Endothelial cell of umbilical vein (primary cell): ENCODE measurements at regions not wholly inside any gene's neighbourhood (a gene's known extent, or its start where the extent isn't known, plus 50 kb on each side); places are given as distances from the start of the nearest gene placed in this dataset.

Experiments
- BruUV-seq: library from RNA; stranded (reverse); fragments of 400-500 nt; replicated peaks from 2 replicates; lab custom pipeline; 2021; lab: Mats Ljungman, UMichigan
- CTCF ChIA-PET: fragments of 300-600, 350-600 bp; sonication (Branson Sonifier 250); formaldehyde crosslinking; loops from one replicate; lab custom pipeline; 2021; ENCODE audit warnings: antibody characterized with exemption, inconsistent platforms; lab: Charles Lee
- POLR2A ChIA-PET: fragments of 300-600, 350-600 bp; sonication (Branson Sonifier 250); formaldehyde crosslinking; loops from one replicate; lab custom pipeline; 2021; ENCODE audit warnings: antibody characterized with exemption, inconsistent platforms; lab: Charles Lee
- DNase-seq: peaks from one replicate; pipeline ENCODE4 v3.0.0-alpha.2; 2011; ENCODE audit warnings: low read depth, low spot score
- FAIRE-seq: peaks from 2 replicates; lab custom pipeline; 2011; peaks lifted over from hg19 to GRCh38; lab: Jason Lieb, UNC
- H2AFZ ChIP-seq: 2 replicates; pipeline ENCODE4 v1.6.0; 2012; ENCODE audit warnings: low read depth, low read length, control low read depth, inconsistent platforms
- H3K27ac ChIP-seq: 2 replicates; pipeline ENCODE4 v1.5.1; 2011; ENCODE audit warnings: low read depth, mild to moderate bottlenecking, control low read depth, low read length, moderate library complexity; ENCODE audit not compliant: insufficient read depth
- H3K27me3 ChIP-seq, 2 experiments: 2 replicates each; pipeline versions ENCODE4 v1.6.0 to v1.6.1; 2011; ENCODE audit warnings: low read length in 2 of 2, mixed read lengths in 1 of 2; ENCODE audit not compliant: control insufficient read depth in 2 of 2, insufficient read depth in 2 of 2
- H3K36me3 ChIP-seq, 2 experiments: 2 replicates in 1 of 2; 3 replicates in 1 of 2; pipeline ENCODE4 v1.5.1; 2011; ENCODE audit warnings: low read length in 2 of 2, mild to moderate bottlenecking in 1 of 2, moderate library complexity in 1 of 2; ENCODE audit not compliant: control insufficient read depth in 2 of 2, insufficient read depth in 2 of 2; ENCODE audit errors: extremely low read depth in 1 of 2
- H3K4me1 ChIP-seq: 3 replicates; pipeline ENCODE4 v1.5.1; 2011; ENCODE audit warnings: mild to moderate bottlenecking, low read length; ENCODE audit not compliant: control insufficient read depth, insufficient read depth; ENCODE audit errors: extremely low read depth
- H3K4me2 ChIP-seq: 2 replicates; pipeline ENCODE4 v1.6.1; 2011; ENCODE audit warnings: low read length, control low read depth, mixed read lengths; ENCODE audit not compliant: insufficient read depth
- H3K4me3 ChIP-seq, 3 experiments: fragments of 200-600 bp in 1 of 3; sonication (generic), shearing (Covaris generic) in 1 of 3; replicated peaks in 1 of 3; 2 replicates each; pipeline ENCODE4 v1.5.1; 2011 to 2016; ENCODE audit warnings: control low read depth in 3 of 3, low read length in 3 of 3, mild to moderate bottlenecking in 2 of 3, inconsistent platforms in 1 of 3, low read depth in 1 of 3, moderate library complexity in 1 of 3; ENCODE audit not compliant: insufficient read depth in 1 of 3
- H3K79me2 ChIP-seq: 2 replicates; pipeline ENCODE4 v1.6.0; 2012; ENCODE audit warnings: low read length, inconsistent platforms; ENCODE audit not compliant: control insufficient read depth, insufficient read depth
- H3K9ac ChIP-seq: replicated peaks from 2 replicates; pipeline ENCODE3; 2011; ENCODE audit warnings: low read length, control low read depth; ENCODE audit not compliant: insufficient read depth; ENCODE audit errors: extremely low read depth
- H3K9me1 ChIP-seq: replicated peaks from 3 replicates; pipeline ENCODE4 v1.6.0; 2011; ENCODE audit warnings: mild to moderate bottlenecking, low read length; ENCODE audit not compliant: control insufficient read depth, insufficient read depth; ENCODE audit errors: extremely low read depth
- H3K9me3 ChIP-seq: replicated peaks from 2 replicates; pipeline ENCODE4 v1.5.1; 2012; ENCODE audit warnings: low read length, inconsistent platforms; ENCODE audit not compliant: control insufficient read depth, insufficient read depth
- H4K20me1 ChIP-seq: replicated peaks from 2 replicates; pipeline ENCODE3; 2011; ENCODE audit warnings: mild to moderate bottlenecking, low read length; ENCODE audit not compliant: control insufficient read depth, insufficient read depth; ENCODE audit errors: extremely low read depth
- EZH2 ChIP-seq: IDR thresholded peaks from 2 replicates; pipeline ENCODE4 v1.6.1; 2012; ENCODE audit warnings: borderline replicate concordance, low read depth, mild to moderate bottlenecking, moderate library complexity, low read length, inconsistent platforms; ENCODE audit not compliant: severe bottlenecking
- FOS ChIP-seq: IDR thresholded peaks from 2 replicates; pipeline ENCODE4 v1.6.1; 2011; ENCODE audit warnings: mild to moderate bottlenecking, low read length, moderate library complexity, borderline replicate concordance; ENCODE audit not compliant: insufficient read depth
- GATA2 ChIP-seq: IDR thresholded peaks from 2 replicates; pipeline ENCODE4 v1.7.0; 2011; ENCODE audit warnings: low read depth, mild to moderate bottlenecking, moderate library complexity, mixed read lengths, low read length; ENCODE audit not compliant: insufficient read length, insufficient read depth
- JUN ChIP-seq: IDR thresholded peaks from 2 replicates; pipeline ENCODE4 v1.6.1; 2011; ENCODE audit warnings: borderline replicate concordance, low read depth; ENCODE audit not compliant: insufficient read length, insufficient read depth
- MYC ChIP-seq: IDR thresholded peaks from one replicate; pipeline ENCODE4 v1.6.1; 2011; ENCODE audit warnings: mild to moderate bottlenecking, low read depth, low read length
- POLR2A ChIP-seq: IDR thresholded peaks from 2 replicates; pipeline ENCODE4 v1.6.1; 2012; ENCODE audit warnings: low read depth, mild to moderate bottlenecking, control low read depth, low read length
- POLR2AphosphoS5 ChIP-seq: IDR thresholded peaks from 2 replicates; pipeline ENCODE4 v1.6.1; 2012; ENCODE audit warnings: low read depth, mild to moderate bottlenecking, control low read depth, low read length, moderate library complexity; ENCODE audit not compliant: insufficient read depth
- dilution Hi-C: fragments of 300-500 bp; cut with MboI; formaldehyde crosslinking; loops from one replicate; pipeline ENCODE4 v1.15.0; 2019; ENCODE audit warnings: low sequenced_read_pairs; ENCODE audit not compliant: extremely low pct_ligation_motif_present
- intact Hi-C: fragments of 100-400 bp; cut with micrococcal nuclease; formaldehyde crosslinking; loops from one replicate; pipeline ENCODE4 v1.10.0; 2022
- TF ChIP-seq, protein P1 (sequence below), 2 donors: IDR thresholded peaks; 1 replicate in 1 of 2; 2 replicates in 1 of 2; pipeline ENCODE4 v1.5.1; 2011; ENCODE audit warnings: low read length in 2 of 2, mild to moderate bottlenecking in 2 of 2, moderate library complexity in 2 of 2, control low read depth in 1 of 2, inconsistent platforms in 1 of 2, low read depth in 1 of 2; ENCODE audit not compliant: insufficient read depth in 1 of 2; ENCODE audit errors: extremely low read depth in 1 of 2
- TF ChIP-seq, protein P2 (sequence below): IDR thresholded peaks from 2 replicates; pipeline ENCODE4 v1.6.1; 2011; ENCODE audit not compliant: insufficient read depth, insufficient read length

DNA sequence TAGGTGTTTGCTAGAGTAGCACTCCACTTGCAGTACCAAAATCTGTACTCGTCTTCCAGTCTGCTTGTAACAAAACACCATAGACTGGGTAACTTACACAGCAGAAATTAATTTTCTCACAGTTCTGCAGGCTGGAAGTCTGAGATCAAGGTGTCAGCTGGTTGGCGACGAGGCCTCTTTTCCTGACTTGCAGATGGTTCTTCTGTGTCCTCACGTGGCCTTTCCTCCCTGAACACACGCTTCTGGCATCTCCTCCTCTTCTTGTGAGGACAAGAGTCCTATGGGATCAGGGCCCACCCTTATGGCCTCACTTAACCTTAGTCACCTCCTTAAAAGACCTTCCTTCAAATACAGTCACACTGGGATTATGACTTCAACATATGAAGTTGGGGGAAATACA is 493.5 kb upstream of the MYT1L start:
- TF ChIP-seq JUN: no peak
- TF ChIP-seq POLR2AphosphoS5: no peak
- TF ChIP-seq, protein P1, sequence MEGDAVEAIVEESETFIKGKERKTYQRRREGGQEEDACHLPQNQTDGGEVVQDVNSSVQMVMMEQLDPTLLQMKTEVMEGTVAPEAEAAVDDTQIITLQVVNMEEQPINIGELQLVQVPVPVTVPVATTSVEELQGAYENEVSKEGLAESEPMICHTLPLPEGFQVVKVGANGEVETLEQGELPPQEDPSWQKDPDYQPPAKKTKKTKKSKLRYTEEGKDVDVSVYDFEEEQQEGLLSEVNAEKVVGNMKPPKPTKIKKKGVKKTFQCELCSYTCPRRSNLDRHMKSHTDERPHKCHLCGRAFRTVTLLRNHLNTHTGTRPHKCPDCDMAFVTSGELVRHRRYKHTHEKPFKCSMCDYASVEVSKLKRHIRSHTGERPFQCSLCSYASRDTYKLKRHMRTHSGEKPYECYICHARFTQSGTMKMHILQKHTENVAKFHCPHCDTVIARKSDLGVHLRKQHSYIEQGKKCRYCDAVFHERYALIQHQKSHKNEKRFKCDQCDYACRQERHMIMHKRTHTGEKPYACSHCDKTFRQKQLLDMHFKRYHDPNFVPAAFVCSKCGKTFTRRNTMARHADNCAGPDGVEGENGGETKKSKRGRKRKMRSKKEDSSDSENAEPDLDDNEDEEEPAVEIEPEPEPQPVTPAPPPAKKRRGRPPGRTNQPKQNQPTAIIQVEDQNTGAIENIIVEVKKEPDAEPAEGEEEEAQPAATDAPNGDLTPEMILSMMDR (IDR thresholded peaks at IDR 0.05; ENCODE audit: extremely low read depth in 1 of 2, insufficient read depth in 1 of 2, low read depth in 1 of 2, low read length in 2 of 2): no peak
- TF ChIP-seq EZH2: no peak
- TF ChIP-seq GATA2: no peak
- no peak for TF ChIP-seq MYC
- TF ChIP-seq, protein P2, sequence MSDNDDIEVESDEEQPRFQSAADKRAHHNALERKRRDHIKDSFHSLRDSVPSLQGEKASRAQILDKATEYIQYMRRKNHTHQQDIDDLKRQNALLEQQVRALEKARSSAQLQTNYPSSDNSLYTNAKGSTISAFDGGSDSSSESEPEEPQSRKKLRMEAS: no peak
- TF ChIP-seq POLR2A: no peak
- TF ChIP-seq FOS: no peak
- CTCF ChIA-PET: no interaction called here
- H3K4me3 ChIP-seq: no peak overlapping the region
- no peak for DNase-seq
- dilution Hi-C loops (no loop called here), intact Hi-C loops (no loop called here)
- H3K9me1 ChIP-seq: no peaks in the 10 kb centered on the region
- no peaks in the 10 kb centered on the region for H3K79me2 ChIP-seq
- H3K27ac ChIP-seq: no peak overlapping the region
- POLR2A ChIA-PET: no interaction called here
- peaks cover 3% of the 10 kb centered on the region for H3K9me3 ChIP-seq
- H3K27me3 ChIP-seq: no peaks in the 10 kb centered on the region
- no peaks in the 10 kb centered on the region for H3K4me1 ChIP-seq
- no peaks in the 10 kb centered on the region for H4K20me1 ChIP-seq
- no TSS peak for BruUV-seq
- FAIRE-seq: no peak
- no peak overlapping the region for H3K4me2 ChIP-seq
- H2AFZ ChIP-seq: no peak overlapping the region
- H3K36me3 ChIP-seq: no peaks in the 10 kb centered on the region
- H3K9ac ChIP-seq: no peak overlapping the region
